Neural cell (in vitro differentiated cells): ENCODE measurements at regions not wholly inside any gene's neighbourhood (a gene's known extent, or its start where the extent isn't known, plus 50 kb on each side); places are given as distances from the start of the nearest gene placed in this dataset.

Source experiments
- H2AFZ ChIP-seq: fragments of 200-600, 300-800 bp; sonication (generic), shearing (Covaris generic); 2 replicates; pipeline ENCODE4 v1.6.0; 2014; ENCODE audit warnings: low read depth, mild to moderate bottlenecking, antibody characterized with exemption, low read length, moderate library complexity
- H3F3A ChIP-seq: fragments of 200-600 bp; shearing (Covaris generic); 2 replicates; pipeline ENCODE4 v1.6.1; 2016; ENCODE audit warnings: mild to moderate bottlenecking, moderate library complexity, mixed read lengths, antibody characterized with exemption, low read length; ENCODE audit not compliant: insufficient read depth, poor library complexity, severe bottlenecking
- H3K27ac ChIP-seq: fragments of 200-600, 300-800 bp; sonication (generic), shearing (Covaris generic); 2 replicates; pipeline ENCODE4 v1.5.1; 2014; ENCODE audit warnings: mild to moderate bottlenecking, low read length, moderate library complexity
- H3K27me3 ChIP-seq: fragments of 300-800, 200-600 bp; sonication (generic), shearing (Covaris generic); 2 replicates; pipeline ENCODE4 v1.6.0; 2014; ENCODE audit warnings: mild to moderate bottlenecking, low read depth, low read length, moderate library complexity; ENCODE audit not compliant: insufficient read depth
- H3K36me3 ChIP-seq: fragments of 300-800, 200-600 bp; sonication (generic), shearing (Covaris generic); 2 replicates; pipeline ENCODE4 v1.5.1; 2014; ENCODE audit warnings: mild to moderate bottlenecking, antibody characterized with exemption, low read length, moderate library complexity; ENCODE audit not compliant: insufficient read depth
- H3K4me2 ChIP-seq: fragments of 300-800, 200-600 bp; sonication (generic), shearing (Covaris generic); 2 replicates; pipeline ENCODE4 v1.6.0; 2014; ENCODE audit warnings: mild to moderate bottlenecking, low read length
- H3K4me3 ChIP-seq: fragments of 300-800, 200-600 bp; sonication (generic), shearing (Covaris generic); 2 replicates; pipeline ENCODE4 v1.5.1; 2014; ENCODE audit warnings: mild to moderate bottlenecking, low read length, moderate library complexity
- H3K79me2 ChIP-seq: fragments of 200-600 bp; shearing (Covaris generic); replicated peaks from 2 replicates; pipeline ENCODE4 v1.6.0; 2014; ENCODE audit warnings: mild to moderate bottlenecking, low read length, moderate library complexity; ENCODE audit not compliant: insufficient read depth
- H3K9ac ChIP-seq: fragments of 300-800, 200-600 bp; sonication (generic), shearing (Covaris generic); 2 replicates; pipeline ENCODE4 v1.6.1; 2016; ENCODE audit warnings: mild to moderate bottlenecking, low read length, mixed read lengths
- H3K9me2 ChIP-seq: fragments of 200-600 bp; shearing (Covaris generic); 2 replicates; pipeline ENCODE4 v1.6.1; 2016; ENCODE audit warnings: mild to moderate bottlenecking, low read length, mixed read lengths; ENCODE audit not compliant: insufficient read depth
- H3K9me3 ChIP-seq: fragments of 200-600, 300-800 bp; sonication (generic), shearing (Covaris generic); 2 replicates; pipeline ENCODE4 v1.6.1; 2016; ENCODE audit warnings: mild to moderate bottlenecking, mixed run types, low read length, moderate library complexity, mixed read lengths
- H4K20me1 ChIP-seq: fragments of 200-600 bp; shearing (Covaris generic); 2 replicates; pipeline ENCODE4 v1.6.1; 2016; ENCODE audit warnings: mild to moderate bottlenecking, mixed run types; ENCODE audit not compliant: insufficient read depth
- EP300 ChIP-seq: fragments of 450-650 bp; conservative IDR thresholded peaks from 2 replicates; pipeline ENCODE4 v1.6.1; 2014; ENCODE audit warnings: antibody characterized with exemption, mild to moderate bottlenecking, moderate library complexity; ENCODE audit not compliant: poor library complexity, severe bottlenecking
- EZH2 ChIP-seq: fragments of 200-600, 300-800 bp; shearing (Covaris generic), sonication (generic); IDR thresholded peaks from 2 replicates; pipeline ENCODE4 v1.6.1; 2014; ENCODE audit warnings: antibody characterized with exemption, low read length, borderline replicate concordance, mild to moderate bottlenecking; ENCODE audit not compliant: insufficient read depth, poor library complexity, severe bottlenecking
- MXI1 ChIP-seq: fragments of 450-650 bp; conservative IDR thresholded peaks from 2 replicates; pipeline ENCODE4 v1.6.1; 2014; ENCODE audit warnings: antibody characterized with exemption, mild to moderate bottlenecking; ENCODE audit not compliant: poor library complexity, severe bottlenecking
- POLR2AphosphoS5 ChIP-seq: IDR thresholded peaks from 2 replicates; pipeline ENCODE4 v1.6.1; 2012
- RAD21 ChIP-seq: fragments of 450-650 bp; conservative IDR thresholded peaks from 2 replicates; pipeline ENCODE4 v1.6.1; 2014; ENCODE audit warnings: antibody characterized with exemption, mild to moderate bottlenecking, moderate library complexity
- SMC3 ChIP-seq: fragments of 450-650 bp; conservative IDR thresholded peaks from 2 replicates; pipeline ENCODE4 v1.6.1; 2014; ENCODE audit warnings: antibody characterized with exemption, mild to moderate bottlenecking, moderate library complexity; ENCODE audit not compliant: poor library complexity
- TAF1 ChIP-seq: IDR thresholded peaks from 2 replicates; pipeline ENCODE4 v1.6.1; 2012; ENCODE audit warnings: low read depth
- TF ChIP-seq, protein P1 (sequence below): IDR thresholded peaks from 2 replicates; pipeline ENCODE4 v1.6.1; 2012; ENCODE audit warnings: borderline replicate concordance
- TF ChIP-seq, protein P2 (sequence below): fragments of 450-650 bp; IDR thresholded peaks from 2 replicates; pipeline ENCODE4 v1.5.1; 2014; ENCODE audit warnings: antibody characterized with exemption, mild to moderate bottlenecking, moderate library complexity; ENCODE audit not compliant: poor library complexity, severe bottlenecking

DNA sequence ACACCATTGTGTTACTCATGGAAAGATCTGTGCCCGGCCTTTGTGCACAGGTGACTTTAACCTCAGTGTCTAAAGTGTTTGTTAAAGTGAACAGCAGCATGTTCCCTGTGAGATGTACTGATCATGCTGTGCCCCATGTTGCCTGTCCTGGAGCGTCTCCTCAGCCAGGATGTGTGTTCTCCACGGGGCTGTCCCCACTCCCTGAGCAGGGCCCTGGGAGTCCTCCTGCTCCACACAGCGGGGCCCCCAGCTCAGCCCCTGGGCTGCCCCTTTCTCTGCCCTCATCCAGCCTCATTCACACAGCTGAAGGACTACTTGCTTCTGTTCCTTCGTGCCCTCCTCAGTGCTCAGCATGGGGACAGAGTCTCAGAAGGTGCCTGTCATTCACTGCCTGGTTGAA is 131.5 kb downstream of the SLC38A6 start:
- H3K27me3 ChIP-seq, result no peaks in the 10 kb centered on the region
- no peaks in the 10 kb centered on the region for H3F3A ChIP-seq

DNA sequence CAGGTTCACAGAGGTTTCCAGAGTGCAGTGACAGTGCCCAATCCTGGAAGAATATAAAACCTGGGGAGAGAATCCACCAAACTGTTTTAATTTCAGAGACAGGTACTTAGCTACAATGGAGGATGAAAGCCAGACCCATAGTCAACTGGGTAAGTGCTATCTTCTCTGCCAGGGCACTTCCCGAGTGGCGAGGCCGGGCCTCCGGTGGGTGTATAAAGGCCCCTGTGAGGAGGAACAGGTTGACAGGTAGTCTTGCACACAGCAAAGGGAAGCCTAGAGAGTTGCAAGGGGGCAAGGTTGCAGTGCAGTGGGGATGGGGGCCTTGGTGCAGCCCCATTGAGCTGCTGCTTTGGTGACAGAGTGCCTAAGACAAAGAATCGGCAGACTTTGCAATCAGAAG is 130.7 kb downstream of the SLC38A6 start:
- Histone ChIP-seq H3K27ac (no peak overlapping the region), H3K4me3 (no peak overlapping the region), H2AFZ (no peak overlapping the region), H3F3A (no peaks in the 10 kb centered on the region), H3K36me3 (no peaks in the 10 kb centered on the region), H4K20me1 (no peaks in the 10 kb centered on the region), H3K9ac (no peak overlapping the region), H3K79me2 (no peaks in the 10 kb centered on the region), H3K27me3 (no peaks in the 10 kb centered on the region), H3K9me2 (no peaks in the 10 kb centered on the region), H3K9me3 (no peaks in the 10 kb centered on the region), H3K4me2 (no peak overlapping the region)
- no peak for TF ChIP-seq EP300
- TF ChIP-seq RAD21, result no peak
- TF ChIP-seq EZH2, result no peak
- TF ChIP-seq, protein P1, sequence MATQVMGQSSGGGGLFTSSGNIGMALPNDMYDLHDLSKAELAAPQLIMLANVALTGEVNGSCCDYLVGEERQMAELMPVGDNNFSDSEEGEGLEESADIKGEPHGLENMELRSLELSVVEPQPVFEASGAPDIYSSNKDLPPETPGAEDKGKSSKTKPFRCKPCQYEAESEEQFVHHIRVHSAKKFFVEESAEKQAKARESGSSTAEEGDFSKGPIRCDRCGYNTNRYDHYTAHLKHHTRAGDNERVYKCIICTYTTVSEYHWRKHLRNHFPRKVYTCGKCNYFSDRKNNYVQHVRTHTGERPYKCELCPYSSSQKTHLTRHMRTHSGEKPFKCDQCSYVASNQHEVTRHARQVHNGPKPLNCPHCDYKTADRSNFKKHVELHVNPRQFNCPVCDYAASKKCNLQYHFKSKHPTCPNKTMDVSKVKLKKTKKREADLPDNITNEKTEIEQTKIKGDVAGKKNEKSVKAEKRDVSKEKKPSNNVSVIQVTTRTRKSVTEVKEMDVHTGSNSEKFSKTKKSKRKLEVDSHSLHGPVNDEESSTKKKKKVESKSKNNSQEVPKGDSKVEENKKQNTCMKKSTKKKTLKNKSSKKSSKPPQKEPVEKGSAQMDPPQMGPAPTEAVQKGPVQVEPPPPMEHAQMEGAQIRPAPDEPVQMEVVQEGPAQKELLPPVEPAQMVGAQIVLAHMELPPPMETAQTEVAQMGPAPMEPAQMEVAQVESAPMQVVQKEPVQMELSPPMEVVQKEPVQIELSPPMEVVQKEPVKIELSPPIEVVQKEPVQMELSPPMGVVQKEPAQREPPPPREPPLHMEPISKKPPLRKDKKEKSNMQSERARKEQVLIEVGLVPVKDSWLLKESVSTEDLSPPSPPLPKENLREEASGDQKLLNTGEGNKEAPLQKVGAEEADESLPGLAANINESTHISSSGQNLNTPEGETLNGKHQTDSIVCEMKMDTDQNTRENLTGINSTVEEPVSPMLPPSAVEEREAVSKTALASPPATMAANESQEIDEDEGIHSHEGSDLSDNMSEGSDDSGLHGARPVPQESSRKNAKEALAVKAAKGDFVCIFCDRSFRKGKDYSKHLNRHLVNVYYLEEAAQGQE, result no peak
- no peak for TF ChIP-seq SMC3
- TF ChIP-seq POLR2AphosphoS5, result no peak
- no peak for TF ChIP-seq MXI1
- no peak for TF ChIP-seq TAF1
- TF ChIP-seq, protein P2, sequence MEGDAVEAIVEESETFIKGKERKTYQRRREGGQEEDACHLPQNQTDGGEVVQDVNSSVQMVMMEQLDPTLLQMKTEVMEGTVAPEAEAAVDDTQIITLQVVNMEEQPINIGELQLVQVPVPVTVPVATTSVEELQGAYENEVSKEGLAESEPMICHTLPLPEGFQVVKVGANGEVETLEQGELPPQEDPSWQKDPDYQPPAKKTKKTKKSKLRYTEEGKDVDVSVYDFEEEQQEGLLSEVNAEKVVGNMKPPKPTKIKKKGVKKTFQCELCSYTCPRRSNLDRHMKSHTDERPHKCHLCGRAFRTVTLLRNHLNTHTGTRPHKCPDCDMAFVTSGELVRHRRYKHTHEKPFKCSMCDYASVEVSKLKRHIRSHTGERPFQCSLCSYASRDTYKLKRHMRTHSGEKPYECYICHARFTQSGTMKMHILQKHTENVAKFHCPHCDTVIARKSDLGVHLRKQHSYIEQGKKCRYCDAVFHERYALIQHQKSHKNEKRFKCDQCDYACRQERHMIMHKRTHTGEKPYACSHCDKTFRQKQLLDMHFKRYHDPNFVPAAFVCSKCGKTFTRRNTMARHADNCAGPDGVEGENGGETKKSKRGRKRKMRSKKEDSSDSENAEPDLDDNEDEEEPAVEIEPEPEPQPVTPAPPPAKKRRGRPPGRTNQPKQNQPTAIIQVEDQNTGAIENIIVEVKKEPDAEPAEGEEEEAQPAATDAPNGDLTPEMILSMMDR, result no peak

More for the DNA sequence above, 131.5 kb downstream of the SLC38A6 start:
- no peak overlapping the region for H3K27ac ChIP-seq
- no peak overlapping the region for H3K4me2 ChIP-seq
- no peaks in the 10 kb centered on the region for H3K9me2 ChIP-seq
- H3K9me3 ChIP-seq, result no peaks in the 10 kb centered on the region
- no peaks in the 10 kb centered on the region for H3K36me3 ChIP-seq
- H3K4me3 ChIP-seq, result no peak overlapping the region
- H4K20me1 ChIP-seq, result no peaks in the 10 kb centered on the region
- no peak overlapping the region for H2AFZ ChIP-seq
- no peaks in the 10 kb centered on the region for H3K79me2 ChIP-seq
- no peak overlapping the region for H3K9ac ChIP-seq
- TF ChIP-seq EZH2 (no peak), MXI1 (no peak), SMC3 (no peak), EP300 (no peak), TAF1 (no peak)
- TF ChIP-seq, protein P1, result no peak
